ENCODE measurements at regions not wholly inside any gene's neighbourhood (a gene's known extent, or its start where the extent isn't known, plus 50 kb on each side); places are given as distances from the start of the nearest gene placed in this dataset.
"Not testable (repeated sequence)": the region's sequence is repeated elsewhere in the genome, so short reads cannot be mapped to it uniquely, and the experiment has no call there.

DNA sequence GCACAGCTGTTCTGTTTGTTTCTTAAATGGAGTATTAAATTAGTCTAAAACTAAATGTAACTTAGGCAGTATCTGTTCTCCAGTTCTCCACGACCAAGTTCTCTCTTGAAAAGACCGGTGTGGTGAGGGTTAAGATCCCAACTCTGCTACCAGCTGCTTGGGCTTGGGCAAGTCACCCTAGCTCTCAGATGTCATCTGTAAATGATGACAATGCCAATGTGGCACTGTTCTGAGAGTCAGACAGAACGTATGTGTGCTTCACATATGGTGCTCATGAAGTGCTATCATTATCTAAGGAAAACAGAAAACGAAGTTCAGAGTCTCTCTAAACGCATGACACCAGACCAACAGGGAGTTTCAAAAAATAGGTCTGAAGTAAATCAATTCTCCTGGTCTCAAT is 4025.0 kb upstream of the TPTE start:
- H3K9me3 ChIP-seq (replicated peaks; ENCODE audit: control insufficient read depth, insufficient read depth, low read depth, low read length); H3K9me1 ChIP-seq (ENCODE audit: control insufficient read depth, insufficient read depth, low read length); H3K4me1 ChIP-seq (replicated peaks in 1 of 2; ENCODE audit: control insufficient read depth in 2 of 2, insufficient read depth in 2 of 2, low read length in 2 of 2); in situ Hi-C loops (cut with MboI); H3K27me3 ChIP-seq (ENCODE audit: control insufficient read depth in 2 of 2, insufficient read depth in 2 of 2, low read length in 2 of 2); H3K4me3 ChIP-seq; ATAC-seq; H3K79me2 ChIP-seq (ENCODE audit: control insufficient read depth, insufficient read depth, low read length); H2AFZ ChIP-seq (ENCODE audit: low read depth, low read length); DNase-seq (ENCODE audit: extremely low read depth in 1 of 4, low spot score in 3 of 4); CTCF ChIA-PET (ENCODE audit: low intra/inter-chr PET ratio); H3K4me2 ChIP-seq (ENCODE audit: insufficient read depth, low read length); H3K9ac ChIP-seq (ENCODE audit: insufficient read depth in 1 of 2, low read depth in 2 of 2, low read length in 2 of 2); BruUV-seq (replicated peaks); POLR2A ChIA-PET; H4K20me1 ChIP-seq (replicated peaks; ENCODE audit: control insufficient read depth, insufficient read depth, low read length); FAIRE-seq; H3K27ac ChIP-seq (ENCODE audit: extremely low read depth, low read depth, low read length); intact Hi-C loops (cut with micrococcal nuclease); H3K36me3 ChIP-seq (ENCODE audit: control insufficient read depth, insufficient read depth, low read length): not testable (repeated sequence)
- 79% methylated on average over 2 of the region's 5 CpGs for whole genome bisulfite sequencing (ENCODE audit: insufficient coverage, low coverage, missing lambda C conversion rate)

DNA sequence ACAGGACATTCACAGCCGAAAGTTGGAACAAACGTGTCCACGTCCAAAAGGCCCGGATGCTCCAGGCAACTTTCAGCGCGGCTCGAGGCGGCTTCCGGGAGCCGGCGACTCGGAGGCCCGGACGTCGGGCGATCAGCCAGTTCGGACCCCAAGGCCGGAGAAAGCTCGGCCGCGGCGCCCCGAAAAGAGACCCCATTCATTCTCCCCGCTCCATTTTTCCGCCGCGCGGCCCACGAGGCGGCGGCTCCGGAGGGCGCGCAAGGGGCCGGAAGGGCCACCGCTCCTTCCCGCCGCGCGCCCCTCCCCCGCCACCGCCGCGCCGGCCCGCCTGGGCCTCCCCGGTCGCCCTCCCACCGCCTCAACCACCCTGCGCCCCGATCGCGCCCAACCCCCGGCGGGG is 4022.7 kb upstream of the TPTE start:
- H3K4me3 ChIP-seq, result peak overlapping the region; percentile 46
- intact Hi-C loops (cut with micrococcal nuclease); BruUV-seq (replicated peaks); H3K9me1 ChIP-seq (ENCODE audit: control insufficient read depth, insufficient read depth, low read length); H3K4me1 ChIP-seq (replicated peaks in 1 of 2; ENCODE audit: control insufficient read depth in 2 of 2, insufficient read depth in 2 of 2, low read length in 2 of 2); H3K36me3 ChIP-seq (ENCODE audit: control insufficient read depth, insufficient read depth, low read length); in situ Hi-C loops (cut with MboI); H4K20me1 ChIP-seq (replicated peaks; ENCODE audit: control insufficient read depth, insufficient read depth, low read length); FAIRE-seq; H2AFZ ChIP-seq (ENCODE audit: low read depth, low read length); H3K79me2 ChIP-seq (ENCODE audit: control insufficient read depth, insufficient read depth, low read length); CTCF ChIA-PET (ENCODE audit: low intra/inter-chr PET ratio); H3K27me3 ChIP-seq (ENCODE audit: control insufficient read depth in 2 of 2, insufficient read depth in 2 of 2, low read length in 2 of 2); H3K4me2 ChIP-seq (ENCODE audit: insufficient read depth, low read length); H3K9me3 ChIP-seq (replicated peaks; ENCODE audit: control insufficient read depth, insufficient read depth, low read depth, low read length); POLR2A ChIA-PET: not testable (repeated sequence)
- ATAC-seq, result peak; percentile 27
- H3K27ac ChIP-seq (ENCODE audit: extremely low read depth, low read depth, low read length), result peak overlapping the region; percentile 63; the same call in 1 of the 3 replicates
- no CpG with 5 or more reads among the region's 55 CpGs for WGBS (ENCODE audit: insufficient coverage, low coverage, missing lambda C conversion rate)
- DNase-seq (ENCODE audit: extremely low read depth in 1 of 4, low spot score in 3 of 4), result peak in 2 of 4 experiments; percentile 4 to 17
- TF ChIP-seq ZFX (CRISPR knock-in tag; IDR thresholded peaks at IDR 0.05) (peak; percentile 25; the same call in 1 of the 2 replicates), RBFOX2 (IDR thresholded peaks at IDR 0.05; ENCODE audit: low read depth, low read length) (peak; percentile 56; the same call in 1 of the 2 replicates), EP400 (IDR thresholded peaks at IDR 0.05) (peak; percentile 37; the same call in 1 of the 2 replicates), POLR2G (IDR thresholded peaks at IDR 0.05; ENCODE audit: low read depth, low read length) (peak; percentile 57)
- peak overlapping the region; percentile 63 to 90 for H3K9ac ChIP-seq (ENCODE audit: insufficient read depth in 1 of 2, low read depth in 2 of 2, low read length in 2 of 2)

Measured in K562 (cell line).